Amniotic epithelial cell (primary cell): ENCODE measurements at regions not wholly inside any gene's neighbourhood (a gene's known extent, or its start where the extent isn't known, plus 50 kb on each side); places are given as distances from the start of the nearest gene placed in this dataset.
"Not testable (repeated sequence)": the region's sequence is repeated elsewhere in the genome, so short reads cannot be mapped to it uniquely, and the experiment has no call there.

Experiments
- DNase-seq: peaks from one replicate; pipeline ENCODE4 v3.0.0-alpha.2; 2010; ENCODE audit warnings: low read depth

GRCh38 chr4:158313566-158313965 lies 103.3 kb downstream of the TMEM144 start:
- DNase-seq, result no peak

GRCh38 chr4:158314756-158315487 lies 104.6 kb downstream of the TMEM144 start:
- DNase-seq, result peak; percentile 97

DNA sequence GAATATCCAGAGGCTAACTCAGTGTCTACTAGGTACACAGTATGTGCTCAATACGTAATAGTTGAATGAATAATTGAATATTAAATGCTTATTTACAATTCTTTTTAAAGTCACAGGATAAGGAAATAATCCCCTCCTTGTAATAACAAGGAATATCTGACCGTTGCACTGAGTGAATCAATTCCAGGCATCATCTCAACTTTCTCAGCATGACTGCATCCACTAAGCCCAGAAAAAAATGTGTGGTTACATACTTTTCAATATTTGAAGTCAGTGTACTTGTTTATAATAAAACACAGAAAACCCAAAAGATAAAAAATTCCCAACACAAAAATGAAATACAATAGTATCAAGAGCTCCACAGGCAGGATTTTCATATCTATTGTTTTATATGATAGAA lies 105.4 kb downstream of the TMEM144 start:
- DNase-seq, result peak; percentile 85

DNA sequence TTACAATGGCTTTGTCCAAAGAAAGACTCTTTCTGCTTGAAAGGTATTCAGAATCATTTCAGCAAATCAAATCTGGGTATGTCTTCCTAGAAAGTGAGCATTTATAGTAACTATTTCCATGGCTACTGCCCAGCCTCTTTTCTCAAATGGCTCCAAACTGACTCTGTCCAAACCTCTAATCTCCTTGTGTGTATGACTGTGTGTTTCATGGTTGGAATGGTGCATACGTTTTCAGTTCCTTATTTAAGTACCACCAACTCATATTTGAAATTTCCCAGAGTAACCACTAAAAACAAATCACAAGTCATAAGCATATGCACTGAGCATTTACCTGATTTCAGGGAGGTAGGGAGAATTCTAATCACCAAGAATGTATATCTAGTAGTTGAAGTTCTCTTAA lies 106.0 kb downstream of the TMEM144 start:
- peak; percentile 56 for DNase-seq

GRCh38 chr4:158319880-158320279 lies 109.6 kb downstream of the TMEM144 start:
- DNase-seq, result no peak

GRCh38 chr4:158322109-158322508 lies 111.8 kb downstream of the TMEM144 start:
- DNase-seq, result no peak

- no peak for DNase-seq
Measured at GRCh38 chr4:158327525-158327924, 117.2 kb downstream of the TMEM144 start.

DNA sequence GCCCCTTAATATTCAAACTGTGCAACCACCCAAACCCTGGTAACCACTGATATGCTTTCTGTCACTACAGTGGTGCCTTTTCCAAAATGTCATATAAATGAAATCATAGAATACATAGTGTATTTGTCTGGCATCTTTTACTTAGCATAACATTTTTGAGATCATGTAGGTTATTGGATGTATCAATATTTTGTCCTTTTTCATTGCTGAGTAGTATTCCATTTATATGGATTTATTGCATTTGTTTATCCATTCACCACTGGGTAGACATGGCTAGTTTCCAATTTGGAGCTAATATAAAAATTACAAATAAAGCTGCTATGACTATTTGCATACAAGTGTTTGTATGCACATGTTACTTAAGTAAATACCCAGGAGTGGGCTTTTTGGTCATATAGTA lies 121.6 kb downstream of the TMEM144 start:
- no peak for DNase-seq

GRCh38 chr4:158333820-158334219 lies 123.5 kb downstream of the TMEM144 start:
- no peak for DNase-seq

DNA sequence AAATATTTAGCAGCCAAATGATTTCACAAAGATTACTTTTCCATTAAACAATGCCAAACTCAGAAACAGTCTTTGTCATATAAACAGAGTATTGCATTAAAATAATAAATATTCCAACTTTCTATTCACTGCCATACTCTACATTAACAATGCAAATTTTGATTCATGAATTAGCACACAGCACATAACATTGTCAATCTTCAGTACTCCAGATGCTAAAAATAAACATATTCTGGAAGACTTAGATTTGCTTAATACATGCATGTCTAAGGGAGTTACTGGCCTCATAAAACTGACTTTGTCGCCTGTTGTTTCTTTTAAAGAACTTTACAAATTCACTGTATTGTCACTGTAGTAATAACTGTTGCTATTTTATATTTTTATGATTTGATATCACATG lies 131.6 kb downstream of the TMEM144 start:
- DNase-seq, result no peak

DNA sequence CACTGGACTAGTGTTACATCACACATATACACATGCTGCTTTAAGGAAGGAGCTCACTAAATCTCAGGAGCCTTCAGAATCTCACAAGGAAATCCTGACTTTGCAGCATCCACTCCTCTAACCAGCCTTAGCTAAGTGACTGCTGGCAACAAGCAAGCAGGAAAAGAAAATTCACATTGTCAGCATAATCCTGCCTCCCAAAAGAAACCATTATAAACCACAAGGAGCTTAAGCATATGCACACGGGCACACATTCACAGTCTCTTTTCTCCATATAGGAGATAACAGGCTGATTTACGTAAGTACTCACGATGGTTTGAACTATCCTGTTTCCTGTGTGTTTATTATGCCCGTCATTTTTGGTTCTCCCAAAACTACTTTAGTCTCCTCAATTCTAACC lies 136.3 kb downstream of the TMEM144 start:
- peak; percentile 27 for DNase-seq

DNA sequence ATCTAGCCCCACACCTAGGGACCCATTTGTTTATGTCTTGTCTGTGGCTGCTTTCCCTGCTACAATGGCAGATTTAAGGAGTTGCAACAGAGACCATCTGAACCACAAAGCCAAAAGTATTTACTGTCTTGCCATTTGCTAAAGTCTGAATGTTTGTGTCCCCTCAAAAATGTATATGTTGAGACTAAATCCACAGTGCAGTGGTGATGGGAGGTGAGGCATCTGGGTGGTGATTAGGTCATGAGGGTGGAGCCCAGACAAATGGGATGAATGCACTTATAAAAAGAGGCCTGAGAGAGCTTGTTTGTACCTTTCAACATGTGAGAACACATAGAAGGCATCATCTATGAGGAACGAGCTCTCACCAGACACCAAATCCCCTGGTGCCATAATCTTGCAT lies 137.3 kb downstream of the TMEM144 start:
- DNase-seq, result peak; percentile 29

GRCh38 chr4:158350161-158350560 lies 139.9 kb downstream of the TMEM144 start:
- DNase-seq, result peak; percentile 16

GRCh38 chr4:158353541-158354304 lies 143.4 kb downstream of the TMEM144 start:
- DNase-seq, result no peak

- no peak for DNase-seq
Measured at GRCh38 chr4:158356301-158356700, 146.0 kb downstream of the TMEM144 start.

GRCh38 chr4:158367932-158368441 lies 153.7 kb upstream of the RXFP1 start:
- DNase-seq, result not testable (repeated sequence)

- peak; percentile 70 for DNase-seq
Measured at GRCh38 chr4:158371158-158371557, 150.5 kb upstream of the RXFP1 start.

DNA sequence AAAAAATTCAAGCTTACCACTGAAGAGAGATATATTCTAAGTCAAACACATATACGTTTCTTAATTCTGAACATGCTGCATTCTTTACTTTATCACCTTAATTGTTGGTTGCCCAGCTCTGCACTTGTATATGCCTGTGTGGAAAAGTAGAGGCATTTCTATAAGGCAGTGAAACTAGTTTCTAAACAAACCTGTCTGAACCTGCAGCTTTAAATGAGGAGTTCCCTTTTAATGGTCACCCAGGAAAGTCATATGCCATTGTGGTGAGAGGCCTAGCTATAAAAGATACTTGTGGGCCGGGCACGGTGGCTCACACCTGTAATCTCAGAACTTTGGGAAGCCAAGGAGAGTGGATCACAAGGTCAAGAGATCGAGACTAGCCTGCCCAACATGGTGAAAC lies 147.4 kb upstream of the RXFP1 start:
- DNase-seq, result no peak

DNA sequence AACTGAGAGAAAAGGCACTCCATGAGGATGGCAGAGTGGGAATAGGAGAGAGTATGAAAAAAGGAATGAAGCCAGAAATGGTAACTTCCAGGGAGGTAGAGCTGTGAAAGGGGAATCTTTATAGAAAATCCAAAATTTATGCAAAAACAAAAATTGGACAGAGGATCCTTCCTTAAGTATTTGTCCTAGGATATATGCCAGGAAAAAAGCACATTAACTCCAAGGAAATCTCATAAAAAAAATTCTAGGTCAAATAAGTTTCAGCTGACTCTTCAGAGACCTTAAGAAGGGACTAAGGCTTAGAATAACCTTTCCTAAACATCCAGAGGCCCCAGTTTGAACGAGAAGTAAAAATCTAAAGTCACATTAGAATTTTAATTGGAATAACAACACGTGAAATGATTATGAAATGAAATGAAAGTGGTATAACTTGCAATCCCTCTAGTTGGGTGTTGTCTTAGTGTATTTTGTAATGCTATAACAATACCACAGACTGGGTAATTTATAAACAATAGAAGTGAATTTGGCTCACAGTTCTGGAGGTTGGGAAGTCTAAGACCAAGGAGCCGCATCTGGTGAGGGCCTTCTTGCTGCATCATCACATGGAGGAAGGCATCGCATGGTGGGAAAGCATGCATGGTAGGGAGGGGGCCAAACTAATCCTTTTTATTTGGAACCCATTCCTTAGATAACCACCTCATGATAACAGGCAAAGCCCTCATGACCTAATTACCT lies 145.4 kb upstream of the RXFP1 start:
- no peak for DNase-seq

- peak; percentile 10 for DNase-seq
Measured at GRCh38 chr4:158384414-158384813, 137.3 kb upstream of the RXFP1 start.

DNA sequence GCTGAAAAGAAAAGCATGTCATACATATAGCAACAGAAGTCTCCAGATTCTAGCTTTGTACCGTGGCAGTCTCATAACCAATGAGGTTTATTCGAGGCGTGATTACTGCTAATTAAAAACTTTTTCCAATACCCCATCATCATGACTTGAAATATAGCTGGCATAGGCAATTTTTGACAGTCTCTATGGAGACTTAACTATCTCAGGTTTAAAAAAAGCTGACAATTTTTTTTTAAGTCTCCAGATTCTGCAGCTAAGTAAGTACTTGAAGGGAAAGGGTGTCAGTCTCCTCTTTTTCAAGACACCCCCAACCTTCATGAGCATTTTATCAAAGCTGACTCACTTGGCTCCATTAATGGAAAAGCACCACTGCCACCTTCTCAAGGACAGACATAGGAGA lies 126.3 kb upstream of the RXFP1 start:
- DNase-seq, result no peak

GRCh38 chr4:158395889-158396288 lies 125.8 kb upstream of the RXFP1 start:
- no peak for DNase-seq

- no peak for DNase-seq
Measured at GRCh38 chr4:158397781-158398180, 123.9 kb upstream of the RXFP1 start.
